GM12878 (cell line): ENCODE measurements at regions not wholly inside any gene's neighbourhood (a gene's known extent, or its start where the extent isn't known, plus 50 kb on each side); places are given as distances from the start of the nearest gene placed in this dataset.

Source experiments
- BCLAF1 ChIP-seq: fragments of 450-650 bp; IDR thresholded peaks from 2 replicates; pipeline ENCODE4 v1.6.1; 2017; ENCODE audit warnings: antibody characterized with exemption, mild to moderate bottlenecking, moderate library complexity
- CTCF ChIP-seq, 3 experiments: IDR thresholded peaks in 2 of 3; conservative IDR thresholded peaks in 1 of 3; 2 replicates each; pipeline ENCODE4 v1.5.1; 2011; ENCODE audit warnings: low read depth in 3 of 3, low read length in 3 of 3, mild to moderate bottlenecking in 3 of 3, control low read depth in 2 of 3, moderate library complexity in 2 of 3, inconsistent platforms in 1 of 3, mixed read lengths in 1 of 3; ENCODE audit not compliant: control insufficient read depth in 2 of 3, insufficient read depth in 1 of 3; ENCODE audit errors: extremely low read depth in 1 of 3
- E2F8 ChIP-seq: fragments of 450-650 bp; IDR thresholded peaks from 2 replicates; pipeline ENCODE4 v1.6.1; 2018; ENCODE audit warnings: mild to moderate bottlenecking, low read depth, moderate library complexity; ENCODE audit not compliant: partially characterized antibody
- EED ChIP-seq: sonication (generic); IDR thresholded peaks from 2 replicates; pipeline ENCODE4 v1.6.1; 2016; ENCODE audit warnings: antibody characterized with exemption, low read depth
- SREBF2 ChIP-seq: IDR thresholded peaks from 2 replicates; pipeline ENCODE4 v1.6.1; 2012; ENCODE audit warnings: mild to moderate bottlenecking, low read length

- TF ChIP-seq EED (no peak), BCLAF1 (no peak), E2F8 (no peak), CTCF (IDR thresholded peaks at IDR 0.05 in 2 of 3, conservative IDR thresholded peaks at IDR 0.05 in 1 of 3; ENCODE audit: control insufficient read depth in 2 of 3, extremely low read depth in 1 of 3, insufficient read depth in 1 of 3, low read depth in 3 of 3, low read length in 3 of 3) (no peak), SREBF2 (no peak)
These were observed 291.0 kb downstream of the CHRM3 start for GRCh38 chr1:239677362-239677761.
